H9 (cell line): ENCODE measurements at regions not wholly inside any gene's neighbourhood (a gene's known extent, or its start where the extent isn't known, plus 50 kb on each side); places are given as distances from the start of the nearest gene placed in this dataset.

Source experiments
- DNase-seq: peaks from one replicate; pipeline ENCODE4 v3.0.0-alpha.2; 2017
- H2AFZ ChIP-seq: one replicate; pipeline ENCODE4 v1.6.1; 2013; ENCODE audit warnings: mild to moderate bottlenecking, low read length, control low read depth, moderate library complexity
- H2AK5ac ChIP-seq: 2 replicates; pipeline ENCODE4 v1.6.1; 2013; ENCODE audit warnings: low read length, control low read depth, mixed read lengths; ENCODE audit not compliant: insufficient read length
- H2BK120ac ChIP-seq: one replicate; pipeline ENCODE4 v1.6.1; 2013; ENCODE audit warnings: low read depth, mild to moderate bottlenecking, low read length, control low read depth, inconsistent platforms; ENCODE audit not compliant: poor library complexity, severe bottlenecking
- H2BK12ac ChIP-seq: 2 replicates; pipeline ENCODE4 v1.6.1; 2013; ENCODE audit warnings: low read length, control low read depth, mixed read lengths, low read depth; ENCODE audit not compliant: insufficient read length
- H2BK15ac ChIP-seq: 2 replicates; pipeline ENCODE4 v1.6.1; 2013; ENCODE audit warnings: low read depth, low read length, control low read depth
- H2BK20ac ChIP-seq: one replicate; pipeline ENCODE4 v1.6.1; 2013; ENCODE audit warnings: low read depth, mild to moderate bottlenecking, low read length, control low read depth, inconsistent platforms; ENCODE audit not compliant: poor library complexity, severe bottlenecking
- H2BK5ac ChIP-seq: 2 replicates; pipeline ENCODE4 v1.6.1; 2013; ENCODE audit warnings: low read length, control low read depth, mixed read lengths; ENCODE audit not compliant: insufficient read length
- H3K14ac ChIP-seq: 2 replicates; pipeline ENCODE4 v1.6.1; 2013; ENCODE audit warnings: low read length, control low read depth; ENCODE audit not compliant: insufficient read depth
- H3K18ac ChIP-seq: 2 replicates; pipeline ENCODE4 v1.6.1; 2013; ENCODE audit warnings: low read depth, mild to moderate bottlenecking, mixed read lengths, low read length, control low read depth; ENCODE audit not compliant: insufficient read length
- H3K23ac ChIP-seq: 2 replicates; pipeline ENCODE4 v1.6.1; 2013; ENCODE audit warnings: low read length, control low read depth, mixed read lengths, low read depth; ENCODE audit not compliant: insufficient read length
- H3K23me2 ChIP-seq: 2 replicates; pipeline ENCODE4 v1.6.1; 2013; ENCODE audit warnings: low read depth, mild to moderate bottlenecking, mixed read lengths, low read length, control low read depth; ENCODE audit not compliant: insufficient read length, poor library complexity, severe bottlenecking
- H3K27ac ChIP-seq: 2 replicates; pipeline ENCODE4 v1.5.1; 2013; ENCODE audit warnings: low read length, control low read depth, mixed read lengths, low read depth; ENCODE audit not compliant: insufficient read length
- H3K27me3 ChIP-seq: 2 replicates; pipeline ENCODE4 v1.6.1; 2013; ENCODE audit warnings: low read length, control low read depth, inconsistent platforms; ENCODE audit not compliant: insufficient read depth
- H3K4ac ChIP-seq: 2 replicates; pipeline ENCODE4 v1.6.1; 2013; ENCODE audit warnings: low read depth, mild to moderate bottlenecking, control low read depth, inconsistent platforms, low read length, moderate library complexity
- H3K4me1 ChIP-seq: 2 replicates; pipeline ENCODE4 v1.6.1; 2013; ENCODE audit warnings: low read length, control low read depth, inconsistent platforms; ENCODE audit not compliant: insufficient read depth
- H3K4me2 ChIP-seq: 2 replicates; pipeline ENCODE4 v1.6.1; 2013; ENCODE audit warnings: low read length, control low read depth, mixed read lengths; ENCODE audit not compliant: insufficient read length, insufficient read depth
- H3K56ac ChIP-seq: 2 replicates; pipeline ENCODE4 v1.6.1; 2013; ENCODE audit warnings: low read depth, mild to moderate bottlenecking, mixed read lengths, low read length, control low read depth; ENCODE audit not compliant: insufficient read length
- H3K79me1 ChIP-seq: 2 replicates; pipeline ENCODE4 v1.6.1; 2013; ENCODE audit warnings: low read depth, mild to moderate bottlenecking, moderate library complexity, low read length, control low read depth, inconsistent platforms; ENCODE audit not compliant: insufficient read depth, poor library complexity, severe bottlenecking
- H3K79me2 ChIP-seq: 2 replicates; pipeline ENCODE4 v1.6.1; 2013; ENCODE audit warnings: low read length, control low read depth, inconsistent platforms; ENCODE audit not compliant: insufficient read depth
- H3K9ac ChIP-seq: 2 replicates; pipeline ENCODE4 v1.6.1; 2013; ENCODE audit warnings: low read length, control low read depth, mixed read lengths; ENCODE audit not compliant: insufficient read length; ENCODE audit errors: extremely low read depth
- H3K9me3 ChIP-seq: one replicate; pipeline ENCODE4 v1.6.1; 2013; ENCODE audit warnings: low read depth, low read length, inconsistent platforms; ENCODE audit not compliant: control insufficient read depth
- H3T11ph ChIP-seq: one replicate; pipeline ENCODE4 v1.6.1; 2013; ENCODE audit warnings: mild to moderate bottlenecking, low read length, control low read depth, inconsistent platforms
- H4K20me1 ChIP-seq: one replicate; pipeline ENCODE4 v1.6.1; 2013; ENCODE audit not compliant: control insufficient read depth, insufficient read length, insufficient read depth
- H4K5ac ChIP-seq: 2 replicates; pipeline ENCODE4 v1.6.1; 2013; ENCODE audit warnings: low read depth, mild to moderate bottlenecking, mixed read lengths, low read length, control low read depth; ENCODE audit not compliant: insufficient read length
- H4K8ac ChIP-seq: replicated peaks from 2 replicates; pipeline ENCODE4 v1.6.1; 2013; ENCODE audit warnings: low read length, control low read depth, mixed read lengths, low read depth; ENCODE audit not compliant: insufficient read length
- H4K91ac ChIP-seq: 2 replicates; pipeline ENCODE4 v1.6.1; 2013; ENCODE audit warnings: low read depth, mild to moderate bottlenecking, moderate library complexity, mixed read lengths, low read length, control low read depth; ENCODE audit not compliant: insufficient read length
- H3K27ac Mint-ChIP-seq, 3 experiments: 2 replicates in 2 of 3; 3 replicates in 1 of 3; pipeline ENCODE4 v1.8.0; 2020 to 2021; ENCODE audit warnings: mixed read lengths in 3 of 3, mild to moderate bottlenecking in 1 of 3, moderate library complexity in 1 of 3
- H3K27me3 Mint-ChIP-seq: 2 replicates; pipeline ENCODE4 v1.8.0; 2021; ENCODE audit warnings: low read depth, mild to moderate bottlenecking, moderate library complexity, mixed read lengths
- H3K36me3 Mint-ChIP-seq, 3 experiments: 2 replicates in 2 of 3; 3 replicates in 1 of 3; pipeline ENCODE4 v1.8.0; 2020 to 2021; ENCODE audit warnings: low read depth in 3 of 3, mixed read lengths in 3 of 3; ENCODE audit not compliant: insufficient read depth in 1 of 3
- H3K4me1 Mint-ChIP-seq, 2 experiments: 2 replicates each; pipeline ENCODE4 v1.8.0; 2020; ENCODE audit warnings: mixed read lengths in 2 of 2
- H3K4me3 Mint-ChIP-seq, 2 experiments: 2 replicates in 1 of 2; 3 replicates in 1 of 2; pipeline ENCODE4 v1.8.0; 2020 to 2021; ENCODE audit warnings: mild to moderate bottlenecking in 2 of 2, mixed read lengths in 2 of 2, moderate library complexity in 1 of 2
- H3K9me3 Mint-ChIP-seq, 2 experiments: 2 replicates in 1 of 2; 3 replicates in 1 of 2; pipeline ENCODE4 v1.8.0; 2020; ENCODE audit warnings: mild to moderate bottlenecking in 2 of 2, mixed read lengths in 2 of 2, moderate library complexity in 1 of 2
- WGBS: extraction: QIAGEN DNeasy Blood & Tissue Kit; methylation state at CpG from one replicate; pipeline ENCODE4 v1.1.7; 2013; ENCODE audit warnings: missing lambda C conversion rate, low lambda C conversion rate, mixed read lengths; ENCODE audit not compliant: insufficient read length; ENCODE audit errors: extremely low coverage; 5-methylcytosine and 5-hydroxymethylcytosine counted together
- TF ChIP-seq, protein P1 (sequence below): fragments of 200-600 bp; sonication (generic); conservative IDR thresholded peaks from 3 replicates; pipeline ENCODE4 v1.8.0; 2021; ENCODE audit warnings: antibody characterized with exemption, mild to moderate bottlenecking

DNA sequence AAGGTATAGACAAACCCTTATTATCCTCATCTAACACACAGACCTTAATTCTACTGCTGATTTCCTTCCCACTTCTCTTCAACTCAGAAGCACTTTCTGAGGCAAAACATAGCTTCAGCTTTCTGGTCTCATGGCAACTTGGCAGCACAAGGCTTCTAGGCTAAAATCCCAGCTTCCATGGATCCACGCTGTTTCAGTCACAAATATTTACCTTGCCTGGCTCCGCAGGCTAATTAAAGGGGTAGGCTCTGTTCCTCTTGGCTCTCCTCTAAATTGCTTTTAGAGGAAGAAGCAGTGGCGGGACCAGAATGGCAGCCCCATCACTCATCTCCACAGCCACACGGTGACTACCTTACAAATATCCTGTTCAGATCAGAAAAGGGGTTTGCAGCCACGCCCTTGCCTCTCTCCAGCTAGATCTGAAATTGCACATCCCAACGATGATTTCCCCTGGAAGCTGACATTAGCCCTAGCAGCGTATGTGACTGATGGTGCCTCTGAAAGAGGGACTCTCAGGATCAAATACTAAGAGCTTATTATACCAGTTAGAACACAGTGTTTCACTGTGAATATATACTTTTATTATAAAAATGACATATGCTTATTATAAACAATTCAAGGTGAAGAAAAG is 221.5 kb upstream of the NUDT4 start:
- H3K36me3 Mint-ChIP-seq, result peaks cover 0 to 13% (median 6%) of the 10 kb centered on the region in 3 experiments; a peak in 4 of 7 replicates
- no peak overlapping the region for H2AK5ac ChIP-seq
- no peak overlapping the region for H2BK12ac ChIP-seq
- H3K27me3 ChIP-seq, result no peaks in the 10 kb centered on the region
- no peak overlapping the region for H4K8ac ChIP-seq
- H4K20me1 ChIP-seq, result no peaks in the 10 kb centered on the region
- H4K91ac ChIP-seq, result no peak overlapping the region
- H3K79me2 ChIP-seq, result no peaks in the 10 kb centered on the region
- no peak overlapping the region for H2BK5ac ChIP-seq
- H2BK20ac ChIP-seq, result no peak overlapping the region
- H3K9ac ChIP-seq, result no peak overlapping the region
- H3K56ac ChIP-seq, result no peak overlapping the region
- H4K5ac ChIP-seq, result no peak overlapping the region
- H3K27ac Mint-ChIP-seq, result no peak overlapping the region
- no peak overlapping the region for H2AFZ ChIP-seq
- no peak overlapping the region for H3K4me2 ChIP-seq
- H3K27ac ChIP-seq, result no peak overlapping the region
- H3K4me1 Mint-ChIP-seq, result 0 out of 4 replicates have a peak, but pooled peaks cover 0 to 2% of the 10 kb centered on the region in 2 experiments
- no peaks in the 10 kb centered on the region for H3K9me3 ChIP-seq
- no peak overlapping the region for H2BK120ac ChIP-seq
- no peak overlapping the region for H3K14ac ChIP-seq
- no peak overlapping the region for H2BK15ac ChIP-seq
- H3K4me1 ChIP-seq, result no peaks in the 10 kb centered on the region
- peaks cover 20 to 21% of the 10 kb centered on the region in 2 experiments for H3K9me3 Mint-ChIP-seq
- no peaks in the 10 kb centered on the region for H3K79me1 ChIP-seq
- H3K27me3 Mint-ChIP-seq, result no peaks in the 10 kb centered on the region; the same call in none of the 2 replicates
- H3K4me3 Mint-ChIP-seq, result no peak overlapping the region
- H3K18ac ChIP-seq, result no peak overlapping the region
- no peak overlapping the region for H3K4ac ChIP-seq
- no CpG with 5 or more reads among the region's 7 CpGs for WGBS
- no peaks in the 10 kb centered on the region for H3K23me2 ChIP-seq
- TF ChIP-seq, protein P1, sequence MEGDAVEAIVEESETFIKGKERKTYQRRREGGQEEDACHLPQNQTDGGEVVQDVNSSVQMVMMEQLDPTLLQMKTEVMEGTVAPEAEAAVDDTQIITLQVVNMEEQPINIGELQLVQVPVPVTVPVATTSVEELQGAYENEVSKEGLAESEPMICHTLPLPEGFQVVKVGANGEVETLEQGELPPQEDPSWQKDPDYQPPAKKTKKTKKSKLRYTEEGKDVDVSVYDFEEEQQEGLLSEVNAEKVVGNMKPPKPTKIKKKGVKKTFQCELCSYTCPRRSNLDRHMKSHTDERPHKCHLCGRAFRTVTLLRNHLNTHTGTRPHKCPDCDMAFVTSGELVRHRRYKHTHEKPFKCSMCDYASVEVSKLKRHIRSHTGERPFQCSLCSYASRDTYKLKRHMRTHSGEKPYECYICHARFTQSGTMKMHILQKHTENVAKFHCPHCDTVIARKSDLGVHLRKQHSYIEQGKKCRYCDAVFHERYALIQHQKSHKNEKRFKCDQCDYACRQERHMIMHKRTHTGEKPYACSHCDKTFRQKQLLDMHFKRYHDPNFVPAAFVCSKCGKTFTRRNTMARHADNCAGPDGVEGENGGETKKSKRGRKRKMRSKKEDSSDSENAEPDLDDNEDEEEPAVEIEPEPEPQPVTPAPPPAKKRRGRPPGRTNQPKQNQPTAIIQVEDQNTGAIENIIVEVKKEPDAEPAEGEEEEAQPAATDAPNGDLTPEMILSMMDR, result no peak
- H3T11ph ChIP-seq, result no peak overlapping the region
- no peak overlapping the region for H3K23ac ChIP-seq
- DNase-seq, result no peak
